Suprapubic skin (tissue), 3 donors: ENCODE measurements at regions not wholly inside any gene's neighbourhood (a gene's known extent, or its start where the extent isn't known, plus 50 kb on each side); places are given as distances from the start of the nearest gene placed in this dataset.

Experiments
- POLR2AphosphoS5 ChIP-seq, 3 donors: sonication (generic); formaldehyde crosslinking; IDR thresholded peaks; one replicate each; pipeline ENCODE4 v1.6.1; 2017; ENCODE audit warnings: antibody characterized with exemption in 3 of 3
- TF ChIP-seq, protein P1 (sequence below), 2 donors: fragments of 200-600 bp in 1 of 2; fragments of 450-650 bp in 1 of 2; sonication (generic) in 1 of 2; IDR thresholded peaks; one replicate each; pipeline ENCODE4 v1.5.1; 2016 to 2019; ENCODE audit warnings: antibody characterized with exemption in 2 of 2, mild to moderate bottlenecking in 1 of 2, moderate library complexity in 1 of 2

DNA sequence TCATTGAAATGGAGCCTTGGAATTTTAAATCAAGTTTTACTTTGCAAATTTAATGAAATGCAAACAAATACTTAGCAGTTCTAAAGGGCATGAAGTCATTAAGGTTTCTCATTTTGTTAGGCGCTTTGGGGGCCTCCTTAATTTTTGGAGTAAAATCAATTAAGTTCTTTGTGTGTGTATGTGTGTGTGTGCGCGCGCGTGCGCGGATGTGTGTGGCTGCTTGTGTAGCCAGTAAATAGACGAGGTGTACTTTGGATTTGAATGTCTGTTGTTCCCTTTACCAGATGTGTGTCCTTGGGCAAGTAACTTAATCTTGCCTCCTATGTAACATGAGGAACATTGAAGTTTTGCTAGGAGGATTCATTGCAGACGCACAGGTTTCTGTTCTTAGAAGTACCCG is 1051.4 kb upstream of the EEF2KMT start:
- TF ChIP-seq, protein P1, sequence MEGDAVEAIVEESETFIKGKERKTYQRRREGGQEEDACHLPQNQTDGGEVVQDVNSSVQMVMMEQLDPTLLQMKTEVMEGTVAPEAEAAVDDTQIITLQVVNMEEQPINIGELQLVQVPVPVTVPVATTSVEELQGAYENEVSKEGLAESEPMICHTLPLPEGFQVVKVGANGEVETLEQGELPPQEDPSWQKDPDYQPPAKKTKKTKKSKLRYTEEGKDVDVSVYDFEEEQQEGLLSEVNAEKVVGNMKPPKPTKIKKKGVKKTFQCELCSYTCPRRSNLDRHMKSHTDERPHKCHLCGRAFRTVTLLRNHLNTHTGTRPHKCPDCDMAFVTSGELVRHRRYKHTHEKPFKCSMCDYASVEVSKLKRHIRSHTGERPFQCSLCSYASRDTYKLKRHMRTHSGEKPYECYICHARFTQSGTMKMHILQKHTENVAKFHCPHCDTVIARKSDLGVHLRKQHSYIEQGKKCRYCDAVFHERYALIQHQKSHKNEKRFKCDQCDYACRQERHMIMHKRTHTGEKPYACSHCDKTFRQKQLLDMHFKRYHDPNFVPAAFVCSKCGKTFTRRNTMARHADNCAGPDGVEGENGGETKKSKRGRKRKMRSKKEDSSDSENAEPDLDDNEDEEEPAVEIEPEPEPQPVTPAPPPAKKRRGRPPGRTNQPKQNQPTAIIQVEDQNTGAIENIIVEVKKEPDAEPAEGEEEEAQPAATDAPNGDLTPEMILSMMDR (IDR thresholded peaks at IDR 0.05), result no peak
- no peak for TF ChIP-seq POLR2AphosphoS5 (IDR thresholded peaks at IDR 0.05)
